ENCODE measurements at regions not wholly inside any gene's neighbourhood (a gene's known extent, or its start where the extent isn't known, plus 50 kb on each side); places are given as distances from the start of the nearest gene placed in this dataset.

DNA sequence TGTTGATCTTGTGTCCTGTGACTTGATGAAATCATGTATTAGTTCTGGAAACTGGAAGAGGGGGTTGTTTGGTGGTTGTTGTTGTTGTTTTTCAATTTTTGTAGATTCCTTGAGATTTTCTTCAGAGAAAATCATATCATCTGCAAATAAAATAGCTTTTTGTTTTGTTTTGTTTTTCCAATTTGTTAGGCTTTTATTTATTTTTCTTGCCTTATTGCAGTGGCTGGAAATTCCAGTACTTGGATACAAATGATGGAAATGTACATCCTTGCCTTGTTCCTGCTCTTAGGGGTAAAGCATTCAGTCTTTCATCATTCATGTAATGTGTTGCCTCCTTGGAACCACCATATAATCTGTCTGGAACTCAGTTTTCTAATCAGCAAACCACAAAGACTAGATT is 50.3 kb upstream of the TRIB2 start:
- no peak for DNase-seq (ENCODE audit: low read depth)
- TF ChIP-seq, protein P1, sequence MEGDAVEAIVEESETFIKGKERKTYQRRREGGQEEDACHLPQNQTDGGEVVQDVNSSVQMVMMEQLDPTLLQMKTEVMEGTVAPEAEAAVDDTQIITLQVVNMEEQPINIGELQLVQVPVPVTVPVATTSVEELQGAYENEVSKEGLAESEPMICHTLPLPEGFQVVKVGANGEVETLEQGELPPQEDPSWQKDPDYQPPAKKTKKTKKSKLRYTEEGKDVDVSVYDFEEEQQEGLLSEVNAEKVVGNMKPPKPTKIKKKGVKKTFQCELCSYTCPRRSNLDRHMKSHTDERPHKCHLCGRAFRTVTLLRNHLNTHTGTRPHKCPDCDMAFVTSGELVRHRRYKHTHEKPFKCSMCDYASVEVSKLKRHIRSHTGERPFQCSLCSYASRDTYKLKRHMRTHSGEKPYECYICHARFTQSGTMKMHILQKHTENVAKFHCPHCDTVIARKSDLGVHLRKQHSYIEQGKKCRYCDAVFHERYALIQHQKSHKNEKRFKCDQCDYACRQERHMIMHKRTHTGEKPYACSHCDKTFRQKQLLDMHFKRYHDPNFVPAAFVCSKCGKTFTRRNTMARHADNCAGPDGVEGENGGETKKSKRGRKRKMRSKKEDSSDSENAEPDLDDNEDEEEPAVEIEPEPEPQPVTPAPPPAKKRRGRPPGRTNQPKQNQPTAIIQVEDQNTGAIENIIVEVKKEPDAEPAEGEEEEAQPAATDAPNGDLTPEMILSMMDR (conservative IDR thresholded peaks at IDR 0.05; ENCODE audit: low read depth, low read length) = no peak

More for the DNA sequence above, 50.3 kb upstream of the TRIB2 start:
- no peak overlapping the region for H3K4me3 ChIP-seq (ENCODE audit: low read depth, low read length)

Data from choroid plexus epithelial cell (primary cell).